COLO829 (cell line): ENCODE measurements at regions not wholly inside any gene's neighbourhood (a gene's known extent, or its start where the extent isn't known, plus 50 kb on each side); places are given as distances from the start of the nearest gene placed in this dataset.

Source experiments
- DNase-seq: peaks from one replicate; pipeline ENCODE4 v3.0.0; 2012; ENCODE audit warnings: low spot score

- DNase-seq = no peak
These were observed 526.4 kb upstream of the SPHKAP start for GRCh38 chr2:228707846-228708245.

- no peak for DNase-seq
These were observed 523.8 kb upstream of the SPHKAP start for GRCh38 chr2:228705318-228705717.

- no peak for DNase-seq
These were observed 521.7 kb upstream of the SPHKAP start for GRCh38 chr2:228703152-228703551.

- no peak for DNase-seq
These were observed 520.0 kb upstream of the SPHKAP start for GRCh38 chr2:228701506-228701905.

- no peak for DNase-seq
These were observed 519.2 kb upstream of the SPHKAP start for GRCh38 chr2:228700638-228701037.

GRCh38 chr2:228699888-228700287, 518.4 kb upstream of the SPHKAP start:
- no peak for DNase-seq

- DNase-seq = no peak
These were observed 517.9 kb upstream of the SPHKAP start for GRCh38 chr2:228699400-228699799.

- no peak for DNase-seq
These were observed 517.5 kb upstream of the SPHKAP start for GRCh38 chr2:228698963-228699362.

GRCh38 chr2:228697456-228697855, 516.0 kb upstream of the SPHKAP start:
- DNase-seq = no peak

- DNase-seq = no peak
These were observed 509.2 kb upstream of the SPHKAP start for GRCh38 chr2:228690681-228691080.

GRCh38 chr2:228689053-228689452, 507.6 kb upstream of the SPHKAP start:
- DNase-seq = no peak

GRCh38 chr2:228688007-228688645, 506.6 kb upstream of the SPHKAP start:
- no peak for DNase-seq

- no peak for DNase-seq
These were observed 500.5 kb upstream of the SPHKAP start for GRCh38 chr2:228681979-228682378.

- no peak for DNase-seq
These were observed 499.9 kb upstream of the SPHKAP start for GRCh38 chr2:228681426-228681825.

GRCh38 chr2:228678110-228678509, 496.6 kb upstream of the SPHKAP start:
- DNase-seq = no peak

GRCh38 chr2:228675646-228676045, 494.2 kb upstream of the SPHKAP start:
- DNase-seq = no peak

- no peak for DNase-seq
These were observed 493.6 kb upstream of the SPHKAP start for GRCh38 chr2:228675091-228675490.

GRCh38 chr2:228673876-228674554, 492.5 kb upstream of the SPHKAP start:
- no peak for DNase-seq

GRCh38 chr2:228669690-228670089, 488.2 kb upstream of the SPHKAP start:
- DNase-seq = no peak

GRCh38 chr2:228665232-228665631, 483.7 kb upstream of the SPHKAP start:
- DNase-seq = no peak

- DNase-seq = no peak
These were observed 477.5 kb upstream of the SPHKAP start for GRCh38 chr2:228658998-228659397.

- peak; percentile 23 for DNase-seq
These were observed 476.4 kb upstream of the SPHKAP start for GRCh38 chr2:228657807-228658402.

- DNase-seq = no peak
These were observed 473.8 kb upstream of the SPHKAP start for GRCh38 chr2:228655331-228655730.

GRCh38 chr2:228654707-228655106, 473.2 kb upstream of the SPHKAP start:
- no peak for DNase-seq
